ENCODE measurements at regions not wholly inside any gene's neighbourhood (a gene's known extent, or its start where the extent isn't known, plus 50 kb on each side); places are given as distances from the start of the nearest gene placed in this dataset.

- no peak for TF ChIP-seq CHD4 (IDR thresholded peaks at IDR 0.05; ENCODE audit: borderline replicate concordance)
- no peak for TF ChIP-seq CTCF (IDR thresholded peaks at IDR 0.05)
- no peak for TF ChIP-seq RCOR1 (IDR thresholded peaks at IDR 0.05; ENCODE audit: low read depth, low read length)
These were observed 213.8 kb upstream of the MARCKS start for GRCh38 chr6:113643407-113643770.

Data from A549 (cell line).